NCI-H460 (cell line): ENCODE measurements at regions not wholly inside any gene's neighbourhood (a gene's known extent, or its start where the extent isn't known, plus 50 kb on each side); places are given as distances from the start of the nearest gene placed in this dataset.
"Not testable (repeated sequence)": the region's sequence is repeated elsewhere in the genome, so short reads cannot be mapped to it uniquely, and the experiment has no call there.

Source experiments
- DNase-seq: peaks from one replicate; pipeline ENCODE4 v3.0.0-alpha.2; 2016; ENCODE audit warnings: low read depth; ENCODE audit errors: extremely low read depth

GRCh38 chr10:114729103-114729659 lies 71.1 kb upstream of the ABLIM1 start:
- DNase-seq: no peak

- DNase-seq: no peak
Measured at GRCh38 chr10:114730291-114730690, 72.2 kb upstream of the ABLIM1 start.

- DNase-seq: no peak
Measured at GRCh38 chr10:114732931-114733330, 74.9 kb upstream of the ABLIM1 start.

- DNase-seq: no peak
Measured at GRCh38 chr10:114735946-114736345, 77.9 kb upstream of the ABLIM1 start.

- no peak for DNase-seq
Measured at GRCh38 chr10:114743521-114744231, 77.9 kb upstream of the FHIP2A start.

DNA sequence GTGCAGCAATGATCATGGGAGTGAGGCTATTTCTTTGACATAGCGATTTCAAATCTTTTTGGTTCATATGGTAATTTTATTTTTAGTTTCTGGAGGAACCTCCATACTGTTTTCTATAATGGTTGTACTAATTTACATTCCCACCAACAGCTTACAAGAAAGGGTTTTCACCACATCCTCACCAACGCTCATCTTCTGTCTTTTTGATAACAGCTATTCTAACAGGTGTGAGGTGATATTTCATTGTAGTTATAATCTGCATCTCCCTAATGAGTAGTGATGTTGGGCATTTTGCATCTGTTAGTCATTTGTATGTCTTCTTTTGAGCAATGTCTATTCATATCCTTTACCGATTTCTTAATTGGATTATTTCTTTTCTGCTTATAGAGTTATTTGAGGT lies 75.0 kb upstream of the FHIP2A start:
- DNase-seq: no peak

GRCh38 chr10:114748241-114748640 lies 73.3 kb upstream of the FHIP2A start:
- no peak for DNase-seq

DNA sequence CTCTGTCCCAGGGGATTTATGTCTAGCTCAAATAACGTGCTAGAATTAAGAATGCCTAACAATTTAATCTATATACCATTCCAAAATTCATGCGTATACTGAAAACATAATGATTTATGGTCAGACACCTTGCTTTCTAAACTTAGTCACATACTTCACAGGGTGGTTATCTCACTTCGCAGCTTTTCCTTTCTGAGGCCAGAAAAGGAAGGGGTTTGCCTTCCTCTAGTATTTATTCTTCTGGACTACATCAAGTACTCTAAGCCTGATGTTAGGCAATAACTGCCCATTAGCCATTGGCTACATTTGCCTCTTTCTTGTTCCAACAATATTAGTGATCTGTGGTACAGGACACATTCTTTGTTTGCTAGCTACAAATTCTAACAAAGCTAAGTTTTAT lies 72.6 kb upstream of the FHIP2A start:
- DNase-seq: no peak

DNA sequence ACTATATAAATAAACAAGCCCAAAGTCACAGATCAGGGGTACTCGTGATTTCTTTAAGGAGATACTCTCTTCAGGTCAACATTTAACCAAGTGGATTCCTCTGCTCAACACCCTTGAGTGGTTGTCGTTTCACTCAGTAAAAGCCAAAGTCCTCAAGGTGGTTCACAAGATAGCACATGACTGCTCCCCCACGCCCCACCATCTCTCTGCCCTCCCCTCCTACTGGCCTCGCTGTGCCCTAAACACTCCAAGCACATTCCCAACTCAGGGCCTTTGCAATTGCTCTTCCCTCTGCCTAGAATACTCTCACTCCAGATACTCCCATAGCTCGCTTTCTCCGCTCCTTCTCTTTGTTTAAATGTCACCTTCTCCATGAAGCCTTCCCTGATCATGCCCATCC lies 72.1 kb upstream of the FHIP2A start:
- DNase-seq: no peak

DNA sequence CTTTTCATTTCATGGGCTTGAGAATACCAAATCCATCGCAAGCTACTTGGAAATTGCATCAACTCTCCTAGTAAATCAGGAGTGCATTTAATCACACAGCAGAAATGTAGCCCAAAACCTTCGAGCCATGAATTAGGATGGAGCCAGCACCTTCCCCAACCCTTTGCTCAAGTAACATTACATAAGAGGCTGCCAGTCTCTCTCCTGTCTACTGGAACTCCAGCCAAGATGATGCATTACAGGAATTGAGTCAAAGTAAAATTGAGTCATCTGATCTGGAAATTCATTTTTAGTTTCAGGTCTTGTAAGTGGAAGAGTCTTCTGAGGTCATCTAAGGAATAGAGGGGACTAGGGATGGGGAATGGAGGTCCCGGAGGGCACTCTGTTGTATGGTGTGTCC lies 69.7 kb upstream of the FHIP2A start:
- DNase-seq: no peak

DNA sequence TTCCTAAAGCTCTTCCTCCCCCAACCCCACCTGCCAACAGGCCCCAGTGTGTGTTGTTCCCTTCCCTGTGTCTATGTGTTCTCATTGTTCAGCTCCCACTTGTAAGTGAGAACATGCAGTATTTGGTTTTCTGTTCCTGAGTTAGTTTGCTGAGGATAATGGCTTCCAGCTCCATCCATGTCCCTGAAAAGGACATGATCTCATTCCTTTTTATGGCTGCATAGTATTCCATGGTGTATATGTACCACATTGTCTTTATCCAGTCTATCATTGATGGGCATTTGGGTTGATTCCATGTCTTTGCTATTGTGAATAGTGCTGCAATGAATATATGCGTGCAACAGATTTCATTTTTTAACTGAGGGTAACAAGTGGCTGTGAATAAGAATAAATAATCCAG lies 69.0 kb upstream of the FHIP2A start:
- DNase-seq: not testable (repeated sequence)

DNA sequence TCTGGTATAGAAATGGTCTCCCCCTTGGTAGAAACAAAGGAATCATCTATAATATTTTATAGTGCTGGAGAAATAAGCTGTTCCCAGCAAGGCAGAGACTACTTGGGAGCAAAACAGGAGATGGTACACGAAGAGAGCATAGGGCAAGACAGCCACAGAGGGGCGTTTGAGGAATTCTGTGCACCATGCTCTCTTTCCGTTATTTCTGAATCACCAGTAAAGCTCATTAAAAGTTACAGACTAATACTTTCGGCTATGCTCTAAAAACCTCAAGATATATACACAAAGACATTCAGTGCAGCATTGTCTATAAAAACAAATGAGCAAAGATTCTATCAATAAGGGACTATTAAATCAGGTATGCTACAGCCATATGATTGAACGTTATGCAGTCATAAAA lies 68.5 kb upstream of the FHIP2A start:
- DNase-seq: no peak

DNA sequence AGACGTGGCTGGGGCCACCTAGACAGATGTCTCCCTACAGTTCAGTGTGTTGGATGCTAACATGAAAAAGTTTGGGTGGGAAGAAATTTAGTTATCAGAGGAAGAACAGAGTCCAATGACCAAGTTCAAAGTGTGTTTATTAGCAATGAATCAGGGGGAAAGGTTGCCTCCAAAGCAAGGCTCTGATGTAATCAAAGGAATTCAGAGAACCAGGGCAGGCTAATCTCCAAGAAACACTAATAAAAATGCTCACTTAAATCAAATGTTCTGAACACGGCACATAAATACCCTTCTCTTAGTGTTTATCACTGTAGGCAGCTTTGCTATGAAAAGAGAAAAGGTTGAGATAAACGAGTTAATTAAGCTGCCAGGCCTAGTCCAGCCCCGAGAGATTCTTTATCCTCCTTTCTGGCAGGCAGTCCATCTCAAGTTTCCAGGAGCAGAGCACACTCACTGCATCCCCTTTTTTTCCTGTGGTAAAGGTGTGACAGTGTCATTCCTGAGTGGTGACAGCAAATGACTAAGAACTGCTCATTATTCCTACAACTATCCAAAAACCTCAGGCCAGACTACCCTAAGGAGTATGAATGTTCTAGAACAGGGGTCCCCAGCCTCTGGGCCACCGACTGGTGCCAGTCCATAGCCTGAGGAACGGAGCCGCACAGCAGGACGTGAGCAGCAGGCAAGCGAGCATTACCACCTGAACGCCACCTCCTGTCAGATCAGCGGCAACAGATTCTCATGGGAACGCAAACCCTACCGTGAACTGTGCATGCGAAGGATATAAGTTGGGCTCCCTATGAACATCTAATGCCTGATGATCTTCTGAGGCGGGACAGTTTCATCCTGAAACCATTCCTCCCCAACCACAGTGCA lies 66.9 kb upstream of the FHIP2A start:
- no peak for DNase-seq

DNA sequence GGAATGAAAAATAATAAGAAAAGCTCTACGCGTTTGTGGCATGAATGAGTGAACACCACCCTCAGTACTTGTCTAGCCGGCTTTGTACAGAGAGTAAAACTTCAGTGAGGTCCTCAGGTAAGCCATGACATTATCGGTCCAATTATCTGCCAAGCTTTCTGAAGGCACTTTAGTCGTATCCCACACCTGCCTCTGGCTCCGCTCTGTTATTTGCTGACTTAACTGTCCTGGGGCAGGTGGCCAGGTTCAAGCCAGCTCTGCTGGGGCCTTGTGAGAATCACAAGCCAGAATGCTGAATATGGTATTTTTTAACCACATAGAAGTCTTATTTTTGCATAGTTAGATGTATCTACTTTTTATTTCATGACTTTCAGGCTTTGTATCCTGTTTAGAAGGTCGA lies 66.0 kb upstream of the FHIP2A start:
- no peak for DNase-seq

- no peak for DNase-seq
Measured at GRCh38 chr10:114758331-114758730, 63.2 kb upstream of the FHIP2A start.

GRCh38 chr10:114761205-114762193 lies 60.1 kb upstream of the FHIP2A start:
- no peak for DNase-seq

GRCh38 chr10:114762811-114763210 lies 58.8 kb upstream of the FHIP2A start:
- DNase-seq: no peak

GRCh38 chr10:114764656-114765055 lies 56.9 kb upstream of the FHIP2A start:
- no peak for DNase-seq

DNA sequence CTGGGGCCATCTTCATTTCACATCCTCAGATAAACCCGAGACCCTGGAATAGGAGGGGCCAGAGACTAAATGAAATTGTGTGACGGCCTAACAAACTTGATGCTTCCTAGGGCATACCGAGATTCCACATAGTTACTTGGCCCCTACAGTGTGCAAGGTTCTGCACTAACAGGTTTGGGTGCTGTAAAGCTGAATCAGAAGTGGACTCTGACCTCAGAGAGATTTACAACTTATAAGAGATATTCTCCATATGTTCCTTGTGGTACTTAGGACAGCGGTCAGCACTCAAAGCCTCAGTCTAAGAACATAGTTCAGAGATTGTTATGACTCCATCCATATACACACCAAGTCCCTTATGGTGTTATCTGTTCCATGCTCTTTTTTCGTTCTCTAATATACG lies 55.1 kb upstream of the FHIP2A start:
- DNase-seq: no peak

GRCh38 chr10:114767101-114767985 lies 54.2 kb upstream of the FHIP2A start:
- no peak for DNase-seq
